ENCODE measurements at regions not wholly inside any gene's neighbourhood (a gene's known extent, or its start where the extent isn't known, plus 50 kb on each side); places are given as distances from the start of the nearest gene placed in this dataset.
"Not testable (repeated sequence)": the region's sequence is repeated elsewhere in the genome, so short reads cannot be mapped to it uniquely, and the experiment has no call there.

- DNase-seq = no peak
These were observed 434.3 kb downstream of the DOK5 start for GRCh38 chr20:54909702-54910101.

GRCh38 chr20:54906134-54906533 lies 430.7 kb downstream of the DOK5 start:
- DNase-seq = not testable (repeated sequence)

GRCh38 chr20:54897787-54898186 lies 422.4 kb downstream of the DOK5 start:
- no peak for DNase-seq

GRCh38 chr20:54891907-54892306 lies 416.5 kb downstream of the DOK5 start:
- DNase-seq = no peak

- no peak for DNase-seq
These were observed 404.0 kb downstream of the DOK5 start for GRCh38 chr20:54879393-54879792.

GRCh38 chr20:54875307-54875706 lies 399.9 kb downstream of the DOK5 start:
- DNase-seq = no peak

GRCh38 chr20:54874718-54875117 lies 399.3 kb downstream of the DOK5 start:
- no peak for DNase-seq

- DNase-seq = no peak
These were observed 397.0 kb downstream of the DOK5 start for GRCh38 chr20:54872440-54872839.

GRCh38 chr20:54869765-54870164 lies 394.4 kb downstream of the DOK5 start:
- DNase-seq = no peak

- DNase-seq = no peak
These were observed 389.9 kb downstream of the DOK5 start for GRCh38 chr20:54865273-54865672.

GRCh38 chr20:54860716-54861115 lies 385.3 kb downstream of the DOK5 start:
- DNase-seq = no peak

GRCh38 chr20:54856202-54856601 lies 380.8 kb downstream of the DOK5 start:
- no peak for DNase-seq

GRCh38 chr20:54849741-54850140 lies 374.3 kb downstream of the DOK5 start:
- DNase-seq = no peak

- DNase-seq = no peak
These were observed 373.7 kb downstream of the DOK5 start for GRCh38 chr20:54848984-54849538.

GRCh38 chr20:54848262-54848661 lies 372.9 kb downstream of the DOK5 start:
- no peak for DNase-seq

GRCh38 chr20:54846948-54847347 lies 371.6 kb downstream of the DOK5 start:
- no peak for DNase-seq

- no peak for DNase-seq
These were observed 369.0 kb downstream of the DOK5 start for GRCh38 chr20:54844346-54844745.

GRCh38 chr20:54843865-54844264 lies 368.5 kb downstream of the DOK5 start:
- no peak for DNase-seq

- DNase-seq = no peak
These were observed 368.0 kb downstream of the DOK5 start for GRCh38 chr20:54843431-54843830.

GRCh38 chr20:54839224-54839623 lies 363.8 kb downstream of the DOK5 start:
- DNase-seq = no peak

- DNase-seq = no peak
These were observed 361.8 kb downstream of the DOK5 start for GRCh38 chr20:54837226-54837625.

- no peak for DNase-seq
These were observed 347.0 kb downstream of the DOK5 start for GRCh38 chr20:54822386-54822785.

GRCh38 chr20:54820392-54820791 lies 345.0 kb downstream of the DOK5 start:
- no peak for DNase-seq

- no peak for DNase-seq
These were observed 331.1 kb downstream of the DOK5 start for GRCh38 chr20:54806462-54806861.

- no peak for DNase-seq
These were observed 319.5 kb downstream of the DOK5 start for GRCh38 chr20:54794874-54795273.

- DNase-seq = no peak
These were observed 318.7 kb downstream of the DOK5 start for GRCh38 chr20:54794110-54794509.

All from NCI-H446 treated with DMSO at 0.1 percent for 48 hours (cell line).